G401.6 (cell line): ENCODE measurements at regions not wholly inside any gene's neighbourhood (a gene's known extent, or its start where the extent isn't known, plus 50 kb on each side); places are given as distances from the start of the nearest gene placed in this dataset.

Experiments
- FAIRE-seq: peaks from 2 replicates; lab custom pipeline; 2012; peaks lifted over from hg19 to GRCh38; lab: Jason Lieb, UNC

GRCh38 chr2:19031642-19032041 lies 326.8 kb downstream of the OSR1 start:
- no peak for FAIRE-seq

DNA sequence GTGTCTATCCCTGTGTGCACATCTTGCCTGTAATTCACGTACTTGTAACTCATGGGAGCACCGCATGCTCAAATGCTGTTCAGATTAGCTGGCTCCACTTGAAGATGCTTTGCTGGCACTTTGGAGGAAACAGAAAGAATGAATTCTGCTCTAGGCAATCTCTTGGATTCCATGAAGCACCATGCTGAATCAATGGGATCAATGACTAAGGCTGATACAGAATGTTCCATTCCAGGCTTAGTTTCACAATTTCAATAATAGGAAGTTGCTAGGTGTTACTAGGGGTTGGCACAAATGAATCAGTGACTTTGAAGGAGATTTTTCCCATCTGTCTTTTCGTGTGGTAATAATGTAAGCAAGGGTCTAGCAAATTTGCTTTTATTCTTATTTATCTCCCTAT lies 328.8 kb downstream of the OSR1 start:
- FAIRE-seq: no peak

DNA sequence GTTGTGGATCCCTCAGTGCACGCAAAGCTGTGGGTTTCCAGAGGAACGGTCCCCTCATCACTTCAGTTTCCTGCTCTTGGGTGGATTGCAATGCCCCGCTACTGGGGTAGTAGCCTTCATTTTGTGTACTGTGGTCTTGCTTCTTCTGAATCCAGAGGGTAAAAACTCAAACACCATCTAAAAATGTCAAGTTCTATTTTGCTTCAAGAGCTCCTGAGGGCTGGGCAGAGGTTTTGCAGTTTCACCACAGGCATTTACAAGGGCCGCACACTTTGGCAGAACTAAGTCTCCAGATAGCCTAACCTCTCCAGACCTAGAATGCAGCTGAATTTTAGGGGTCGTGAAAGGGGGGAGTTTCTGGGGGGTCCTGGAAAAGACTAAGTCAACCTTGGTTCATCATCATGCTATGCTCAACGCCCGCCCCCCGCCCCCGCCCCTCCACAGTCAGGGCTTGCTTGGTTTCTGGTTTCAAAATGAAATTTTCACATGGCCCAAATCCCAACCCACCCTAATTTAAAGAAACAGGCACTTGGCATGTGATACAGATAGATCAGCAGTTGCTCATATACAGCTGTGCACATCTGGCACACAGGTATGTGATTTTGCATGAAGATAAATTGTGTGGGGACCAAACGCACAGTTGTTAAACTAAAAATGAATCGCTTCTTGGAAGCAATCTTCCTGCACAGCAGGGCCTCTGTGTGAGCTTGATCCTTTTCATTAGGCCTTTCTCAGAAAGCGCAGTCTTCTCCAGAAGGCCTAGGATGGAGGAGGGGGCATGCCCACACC lies 329.6 kb downstream of the OSR1 start:
- no peak for FAIRE-seq

DNA sequence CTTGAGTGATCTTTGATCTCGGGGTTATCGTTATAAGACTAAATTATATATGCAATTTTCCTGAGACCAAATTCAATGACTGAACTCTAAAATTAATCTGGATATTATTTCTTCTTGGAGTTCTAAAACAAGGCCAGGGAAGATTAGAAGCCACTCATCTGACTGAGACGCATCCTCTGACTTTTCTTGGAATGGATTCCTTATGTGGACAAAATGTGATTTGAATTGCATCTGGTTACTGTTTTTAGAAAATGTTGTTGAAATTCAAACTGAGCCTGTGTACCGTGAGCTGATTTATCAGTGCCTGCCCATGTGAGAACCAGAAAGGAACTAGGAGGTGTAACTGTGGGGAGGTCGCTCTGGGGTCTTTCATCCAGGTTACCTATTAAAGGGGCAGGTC lies 330.8 kb downstream of the OSR1 start:
- no peak for FAIRE-seq

- no peak for FAIRE-seq
Observed at GRCh38 chr2:19026261-19026660, 332.2 kb downstream of the OSR1 start.

GRCh38 chr2:19022334-19022733 lies 336.1 kb downstream of the OSR1 start:
- no peak for FAIRE-seq

- FAIRE-seq: no peak
Observed at GRCh38 chr2:19021721-19022120, 336.7 kb downstream of the OSR1 start.

DNA sequence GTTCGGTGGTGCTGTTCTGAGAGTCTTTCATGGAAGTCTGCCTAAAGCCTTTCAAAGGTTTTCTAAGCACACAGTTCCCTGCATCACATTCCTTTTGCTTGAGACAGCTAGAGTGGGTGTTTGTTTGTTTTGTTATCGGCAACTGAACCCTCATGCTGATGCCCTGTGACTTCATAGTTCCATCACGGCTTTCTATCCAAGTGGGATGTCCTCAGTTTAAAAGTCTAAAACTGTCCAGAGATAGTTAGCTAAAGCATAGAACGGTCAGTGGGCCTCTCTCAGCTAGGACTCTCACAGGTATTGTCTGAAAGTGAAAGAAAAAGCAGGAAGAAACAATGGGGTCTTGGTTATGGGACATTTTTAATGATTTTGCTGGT lies 337.3 kb downstream of the OSR1 start:
- FAIRE-seq: no peak

GRCh38 chr2:19020144-19021099 lies 338.0 kb downstream of the OSR1 start:
- FAIRE-seq: no peak

GRCh38 chr2:19009510-19009909 lies 348.9 kb downstream of the OSR1 start:
- FAIRE-seq: no peak

DNA sequence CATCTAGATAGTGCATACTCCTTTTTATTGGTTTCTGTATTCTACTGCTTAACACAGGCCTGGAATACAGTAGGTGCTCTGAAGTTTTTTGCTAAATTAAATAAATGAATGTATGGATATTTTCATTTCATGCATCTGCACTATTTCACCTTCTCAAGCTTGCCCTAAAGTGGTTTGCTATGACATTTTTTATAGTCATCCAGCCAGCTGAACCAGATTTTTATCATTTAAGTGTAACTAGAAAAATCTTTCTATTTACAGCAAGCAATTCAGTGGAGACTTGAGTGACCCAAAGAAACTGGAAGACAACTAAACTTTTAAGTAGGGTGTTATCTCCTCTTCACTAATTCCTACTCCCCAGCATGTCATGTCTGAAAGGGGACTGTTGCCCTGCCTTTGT lies 354.9 kb downstream of the OSR1 start:
- no peak for FAIRE-seq

DNA sequence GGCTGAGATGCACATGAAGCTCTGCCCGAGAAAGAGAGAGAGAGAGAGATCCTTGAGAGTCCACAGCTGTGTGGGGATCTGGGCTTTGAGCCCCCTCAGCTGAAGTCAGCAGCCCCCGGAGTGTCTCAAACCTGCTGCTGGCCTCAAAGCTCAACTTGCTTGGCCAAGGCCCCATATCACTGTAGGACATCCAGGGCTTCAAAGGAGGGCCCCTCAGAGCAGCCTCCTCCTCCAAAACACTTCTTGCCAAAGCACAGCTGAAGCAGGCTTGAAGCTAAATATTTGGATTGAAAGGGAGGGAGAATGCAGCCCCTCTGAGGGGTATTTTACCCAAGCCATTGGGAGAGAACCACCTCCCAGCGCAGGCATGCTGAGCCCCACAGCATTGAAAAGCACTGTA lies 357.6 kb downstream of the OSR1 start:
- FAIRE-seq: no peak

DNA sequence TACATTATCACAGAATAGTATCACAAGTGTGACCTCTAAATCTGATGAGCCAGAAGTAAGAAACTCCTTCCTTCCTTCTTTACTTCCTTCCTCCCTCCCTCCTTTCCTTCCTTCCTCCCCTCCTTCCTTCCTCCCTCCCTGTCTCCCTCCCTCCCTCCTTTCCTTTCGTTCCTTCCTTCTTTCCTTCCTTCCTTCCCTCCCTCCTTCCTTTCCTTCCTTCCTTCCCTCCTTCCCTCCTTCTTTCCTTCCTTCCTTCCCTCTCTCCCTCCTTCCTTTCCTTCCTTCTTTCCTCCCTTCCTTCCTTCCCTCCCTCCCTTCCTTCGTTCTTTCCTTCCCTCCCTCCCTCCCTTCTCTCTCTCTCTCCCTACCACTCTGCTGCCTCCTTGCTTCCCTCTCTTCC lies 359.2 kb downstream of the OSR1 start:
- FAIRE-seq: no peak

DNA sequence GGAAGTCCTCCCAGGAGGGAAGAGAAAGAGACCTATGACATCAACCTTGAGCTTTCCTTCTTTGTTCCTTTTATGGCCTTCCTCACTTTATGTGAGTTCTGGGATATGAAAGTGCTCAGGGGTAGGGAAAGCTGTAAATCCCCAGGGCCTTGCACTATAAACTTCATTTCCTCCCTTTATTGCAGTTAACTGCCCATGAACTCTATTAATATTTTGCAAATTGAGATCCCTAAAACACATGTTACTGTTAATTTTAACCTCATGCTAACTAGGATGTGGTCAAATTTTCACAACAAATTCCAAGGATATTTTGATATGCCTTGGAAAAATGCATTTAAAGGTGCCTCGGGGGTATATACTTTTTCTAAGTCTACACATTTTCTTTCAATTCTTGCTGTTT lies 359.9 kb downstream of the OSR1 start:
- no peak for FAIRE-seq

GRCh38 chr2:18993756-18994338 lies 364.6 kb downstream of the OSR1 start:
- no peak for FAIRE-seq

DNA sequence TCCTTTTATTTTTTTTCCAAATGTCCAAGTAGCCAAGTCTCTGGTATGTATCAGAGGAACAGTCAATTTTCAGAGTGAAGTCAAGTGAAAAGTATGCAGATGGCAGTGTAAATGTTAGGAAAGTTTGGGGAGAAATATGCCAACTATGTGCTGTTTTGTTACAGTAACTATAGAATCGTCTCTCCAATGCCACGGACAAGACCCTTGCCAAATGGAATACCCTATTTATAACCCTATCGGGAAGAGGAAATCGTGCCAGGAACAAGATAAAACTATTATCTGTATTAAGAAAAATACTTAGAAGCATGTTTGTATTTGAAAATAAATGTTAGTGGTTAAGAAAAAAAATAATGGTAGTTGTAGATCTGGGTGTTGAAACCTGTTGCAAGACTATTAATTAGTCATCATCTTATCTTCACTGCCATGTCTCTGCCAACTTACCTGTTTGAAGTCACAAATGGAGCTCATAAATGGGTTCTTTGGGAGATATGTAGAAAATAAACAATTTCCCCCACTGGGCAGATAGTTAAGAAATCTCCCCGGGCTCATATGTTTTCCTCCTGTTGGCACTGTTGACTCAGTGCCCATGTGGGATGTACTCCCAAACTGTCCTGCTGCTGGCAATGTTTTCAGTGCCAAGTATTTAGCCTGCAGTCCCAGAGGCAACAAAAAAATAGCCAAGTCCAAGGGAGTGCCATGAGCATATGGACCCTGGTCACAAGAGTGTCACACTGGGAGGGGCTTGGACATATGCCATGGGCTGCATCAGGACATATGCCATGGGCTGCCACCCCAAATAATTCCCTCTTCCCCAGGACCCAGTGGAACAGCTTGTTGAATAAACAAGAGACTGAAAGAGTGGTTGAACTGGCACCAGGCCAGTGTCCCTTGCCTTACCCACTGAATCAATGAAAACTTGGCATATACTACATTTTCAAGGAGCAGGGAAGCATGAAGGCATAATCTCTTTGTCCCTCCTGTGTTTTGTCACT lies 366.9 kb downstream of the OSR1 start:
- no peak for FAIRE-seq

- no peak for FAIRE-seq
Observed at GRCh38 chr2:18988631-18989232, 369.7 kb downstream of the OSR1 start.

GRCh38 chr2:18987592-18988073 lies 370.8 kb downstream of the OSR1 start:
- no peak for FAIRE-seq

GRCh38 chr2:18987016-18987415 lies 371.4 kb downstream of the OSR1 start:
- no peak for FAIRE-seq

DNA sequence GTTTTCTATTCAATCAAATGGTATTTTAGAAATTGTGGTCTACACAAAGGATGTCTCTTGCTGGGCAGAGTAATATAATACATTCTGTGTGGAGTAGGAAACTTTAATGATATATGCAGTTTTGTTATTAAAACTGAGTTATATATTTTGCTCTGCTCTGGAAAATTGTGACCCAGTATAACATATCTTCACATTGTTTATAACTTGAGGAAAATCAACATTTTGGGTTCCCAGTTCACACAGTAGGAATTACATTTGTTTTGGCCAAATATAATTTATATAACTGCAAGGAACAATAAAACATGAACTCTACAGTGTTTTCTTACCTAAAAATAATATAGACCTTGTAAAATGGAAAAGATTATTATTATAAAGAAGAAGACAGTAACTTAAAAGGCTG lies 372.4 kb downstream of the OSR1 start:
- FAIRE-seq: no peak

- FAIRE-seq: no peak
Observed at GRCh38 chr2:18980786-18981430, 377.5 kb downstream of the OSR1 start.
